Spleen (tissue), 11 donors: ENCODE measurements at regions not wholly inside any gene's neighbourhood (a gene's known extent, or its start where the extent isn't known, plus 50 kb on each side); places are given as distances from the start of the nearest gene placed in this dataset.

ENCODE experiments used
- DNase-seq: peaks from one replicate; pipeline ENCODE4 v3.0.0-alpha.2; 2020
- H3K27ac ChIP-seq, 8 donors: fragments of 200-600 bp; sonication (generic) in 7 of 8; 1 replicate in 4 of 8; 2 replicates in 4 of 8; pipeline versions ENCODE4 v1.5.0 to v1.8.0; 2016 to 2021; ENCODE audit warnings: inconsistent platforms in 4 of 8, mild to moderate bottlenecking in 4 of 8, moderate library complexity in 1 of 8
- H3K27me3 ChIP-seq, 7 donors: fragments of 200-600 bp; sonication (generic) in 6 of 7; replicated peaks in 1 of 7; 1 replicate in 4 of 7; 2 replicates in 3 of 7; pipeline versions ENCODE4 v1.5.0 to v1.8.0; 2016 to 2021; ENCODE audit warnings: inconsistent platforms in 3 of 7, mild to moderate bottlenecking in 1 of 7
- H3K36me3 ChIP-seq, 6 donors: fragments of 200-600 bp; sonication (generic) in 5 of 6; 1 replicate in 4 of 6; 2 replicates in 2 of 6; pipeline versions ENCODE4 v1.5.0 to v1.8.0; 2016 to 2021; ENCODE audit warnings: inconsistent platforms in 2 of 6
- H3K4me1 ChIP-seq, 6 donors: fragments of 200-600 bp; sonication (generic) in 5 of 6; 1 replicate in 3 of 6; 2 replicates in 3 of 6; pipeline versions ENCODE4 v1.5.0 to v1.8.0; 2016 to 2021; ENCODE audit warnings: inconsistent platforms in 3 of 6
- H3K4me3 ChIP-seq, 8 donors: fragments of 200-600 bp; sonication (generic) in 7 of 8; 1 replicate in 4 of 8; 2 replicates in 4 of 8; pipeline versions ENCODE4 v1.5.0 to v1.8.0; 2016 to 2021; ENCODE audit warnings: inconsistent platforms in 4 of 8, mild to moderate bottlenecking in 4 of 8, moderate library complexity in 2 of 8
- H3K9me3 ChIP-seq, 8 donors: fragments of 200-600 bp; sonication (generic) in 7 of 8; 1 replicate in 4 of 8; 2 replicates in 4 of 8; pipeline versions ENCODE4 v1.5.0 to v1.8.0; 2016 to 2021; ENCODE audit warnings: inconsistent platforms in 4 of 8
- CTCF ChIP-seq, 11 experiments: fragments of 200-600 bp in 7 of 11; fragments of 450-650 bp in 4 of 11; sonication (generic) in 4 of 11; IDR thresholded peaks in 8 of 11; conservative IDR thresholded peaks in 3 of 11; 1 replicate in 7 of 11; 2 replicates in 4 of 11; pipeline versions ENCODE4 v1.4.0 to v1.8.0; 2016 to 2021; ENCODE audit warnings: antibody characterized with exemption in 11 of 11, inconsistent platforms in 4 of 11, mild to moderate bottlenecking in 1 of 11
- POLR2A ChIP-seq, 3 donors: fragments of 450-650 bp; IDR thresholded peaks; one replicate each; pipeline ENCODE4 v1.5.1; 2017; ENCODE audit warnings: antibody characterized with exemption in 3 of 3, mild to moderate bottlenecking in 1 of 3
- POLR2AphosphoS5 ChIP-seq, 3 donors: sonication (generic); formaldehyde crosslinking; IDR thresholded peaks; one replicate each; pipeline ENCODE4 v1.5.1; 2017; ENCODE audit warnings: antibody characterized with exemption in 3 of 3
- WGBS, 5 donors: extraction: QIAGEN DNeasy Blood & Tissue Kit in 3 of 5; methylation state at CpG; one replicate each; pipeline versions ENCODE4 v1.1.5 to v1.1.7; 2013 to 2018; 5-methylcytosine and 5-hydroxymethylcytosine counted together
- intact Hi-C: fragments of 100-400 bp; cut with DNase I; formaldehyde crosslinking; loops from one replicate; pipeline ENCODE4 v1.15.0; 2023; ENCODE audit warnings: low total_unique reads
- donor health status: healthy with polysubstance abuse.
- donor health status: DM: no; HTN: no; CAD: no; lungs with moderate emphysema.
- donor health status: DM: no; HTN: no; CAD: no.
- donor health status: Bipolar disorder and iron deficiency.
- donor health status: healthy.
- donor health status: DM: no; HTN: no; CAD: no.
- donor health status: DM: yes; HTN: yes; CAD: no.

DNA sequence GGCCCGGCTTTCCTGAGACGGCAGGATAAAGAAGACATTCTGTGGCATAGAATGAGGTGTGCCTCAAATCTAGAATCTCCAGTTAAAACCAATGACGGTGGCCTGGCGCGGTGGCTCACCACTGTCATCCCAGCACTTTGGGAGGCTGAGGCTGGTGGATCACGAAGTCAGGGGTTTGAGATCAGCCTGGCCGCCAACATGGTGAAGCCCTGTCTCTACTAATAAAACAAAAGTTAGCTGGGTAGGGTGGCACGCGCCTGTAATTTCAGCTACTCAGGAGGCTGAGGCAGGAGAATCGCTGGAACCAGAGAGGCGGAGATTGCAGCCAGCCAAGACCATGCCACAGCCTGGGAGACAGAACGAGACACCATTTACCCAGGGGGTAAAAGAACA is 193.6 kb downstream of the ALG10 start:
- TF ChIP-seq POLR2AphosphoS5 (IDR thresholded peaks at IDR 0.05) (no peak), CTCF (IDR thresholded peaks at IDR 0.05 in 8 of 11, conservative IDR thresholded peaks at IDR 0.05 in 3 of 11) (no peak), POLR2A (IDR thresholded peaks at IDR 0.05) (no peak)
- 87 to 97% (median 92%) methylated on average over 12 of the region's 12 CpGs for WGBS, 5 donors
- intact Hi-C loops, result loop anchor here (5.0 to 10.0 kb wide), 2 partner anchors 99 to 1461 kb away; partner anchors contain the start of gene YARS2
- no peak for DNase-seq
- peaks cover 0 to 17% (median 10%) of the 10 kb centered on the region in 6 donors for H3K4me1 ChIP-seq
- H3K9me3 ChIP-seq, result no peaks in the 10 kb centered on the region
- no peak overlapping the region for H3K27ac ChIP-seq
- H3K4me3 ChIP-seq, result no peak overlapping the region
- no peaks in the 10 kb centered on the region for H3K36me3 ChIP-seq
- peaks cover 0 to 20% (median 8%) of the 10 kb centered on the region in 7 donors for H3K27me3 ChIP-seq

DNA sequence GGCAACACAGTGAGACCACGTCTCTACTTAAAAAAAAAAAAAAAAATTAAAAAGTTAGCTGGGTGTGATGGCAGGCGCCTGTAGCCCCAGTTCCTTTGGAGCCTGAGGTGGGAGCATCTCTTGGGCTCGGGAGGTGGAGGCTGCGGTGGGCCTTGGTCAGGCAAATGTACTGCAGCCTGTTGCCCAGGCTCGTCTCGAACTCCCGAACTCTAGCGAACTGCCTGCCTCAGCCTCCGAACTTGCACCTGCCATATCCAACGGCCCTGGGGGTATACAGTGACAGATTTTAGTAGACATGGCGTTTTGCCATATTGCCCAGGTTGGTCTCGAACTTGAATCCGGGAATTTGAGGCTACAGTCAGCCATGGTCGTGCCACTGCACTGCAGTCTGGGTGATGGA is 195.4 kb downstream of the ALG10 start:
- no peaks in the 10 kb centered on the region for H3K9me3 ChIP-seq
- intact Hi-C loops, result loop anchor here (5.0 to 10.0 kb wide), 2 partner anchors 100 to 1463 kb away; partner anchors contain the start of gene YARS2
- H3K27me3 ChIP-seq, result peaks cover 0 to 20% (median 8%) of the 10 kb centered on the region in 7 donors
- TF ChIP-seq POLR2AphosphoS5 (IDR thresholded peaks at IDR 0.05), result no peak
- no peak for TF ChIP-seq CTCF (IDR thresholded peaks at IDR 0.05 in 8 of 11, conservative IDR thresholded peaks at IDR 0.05 in 3 of 11)
- no peak for TF ChIP-seq POLR2A (IDR thresholded peaks at IDR 0.05)
- WGBS, 5 donors, result 85 to 89% (median 89%) methylated on average over 14 of the region's 14 CpGs
- no peak overlapping the region for H3K4me3 ChIP-seq
- H3K27ac ChIP-seq, result no peak overlapping the region
- H3K4me1 ChIP-seq, result peaks cover 0 to 17% (median 10%) of the 10 kb centered on the region in 6 donors
- no peak for DNase-seq
- H3K36me3 ChIP-seq, result no peaks in the 10 kb centered on the region

GRCh38 chr12:34218193-34219045 is 196.1 kb downstream of the ALG10 start:
- 6 to 23% (median 14%) methylated on average over 33 to 39 of the region's 39 CpGs for WGBS, 5 donors
- Histone ChIP-seq H3K9me3 (no peaks in the 10 kb centered on the region), H3K4me1 (peaks cover 0 to 17% (median 10%) of the 10 kb centered on the region in 6 donors), H3K27ac (peak overlapping the region in 7 of 8 donors; percentile 19 to 79 (median 74)), H3K27me3 (peaks cover 0 to 20% (median 8%) of the 10 kb centered on the region in 7 donors), H3K4me3 (peak overlapping the region; percentile 20 to 64 (median 34)), H3K36me3 (no peaks in the 10 kb centered on the region)
- peak; percentile 82 for DNase-seq
- peak in 2 of 3 donors; percentile 52 to 56 for TF ChIP-seq POLR2AphosphoS5 (IDR thresholded peaks at IDR 0.05)
- TF ChIP-seq POLR2A (IDR thresholded peaks at IDR 0.05), result no peak
- TF ChIP-seq CTCF (IDR thresholded peaks at IDR 0.05 in 8 of 11, conservative IDR thresholded peaks at IDR 0.05 in 3 of 11), result peak; percentile 79 to 96 (median 88)
- intact Hi-C loops, result loop anchor here (5.0 to 10.0 kb wide), 2 partner anchors 101 to 1464 kb away; partner anchors contain the start of gene YARS2
